SHP77 treated with DMSO at 0.1 percent for 48 hours (cell line): ENCODE measurements at regions not wholly inside any gene's neighbourhood (a gene's known extent, or its start where the extent isn't known, plus 50 kb on each side); places are given as distances from the start of the nearest gene placed in this dataset.
"Not testable (repeated sequence)": the region's sequence is repeated elsewhere in the genome, so short reads cannot be mapped to it uniquely, and the experiment has no call there.

ENCODE experiments used
- DNase-seq: peaks from one replicate; lab custom pipeline; 2025; lab: John Stamatoyannopoulos, UW

DNA sequence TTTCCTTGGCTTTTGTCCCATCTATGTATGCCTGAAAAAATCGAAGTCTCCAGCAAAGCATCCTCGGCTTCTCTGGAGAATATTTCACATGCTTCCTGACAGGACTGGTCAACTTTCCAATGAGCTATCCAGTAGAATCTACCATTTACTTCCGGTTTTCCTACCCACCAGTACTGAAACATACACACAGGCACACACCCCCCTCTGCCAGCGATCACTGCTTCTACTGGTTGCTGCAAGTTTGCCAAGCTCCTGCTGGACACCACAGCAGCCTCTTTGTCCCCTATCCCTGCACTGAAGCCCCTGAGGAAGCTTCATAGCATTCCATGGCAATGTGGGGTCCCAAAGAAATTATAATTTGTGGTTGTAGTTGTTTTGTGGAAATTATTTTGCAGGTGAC is 536.8 kb downstream of the MATN1 start:
- DNase-seq = no peak

DNA sequence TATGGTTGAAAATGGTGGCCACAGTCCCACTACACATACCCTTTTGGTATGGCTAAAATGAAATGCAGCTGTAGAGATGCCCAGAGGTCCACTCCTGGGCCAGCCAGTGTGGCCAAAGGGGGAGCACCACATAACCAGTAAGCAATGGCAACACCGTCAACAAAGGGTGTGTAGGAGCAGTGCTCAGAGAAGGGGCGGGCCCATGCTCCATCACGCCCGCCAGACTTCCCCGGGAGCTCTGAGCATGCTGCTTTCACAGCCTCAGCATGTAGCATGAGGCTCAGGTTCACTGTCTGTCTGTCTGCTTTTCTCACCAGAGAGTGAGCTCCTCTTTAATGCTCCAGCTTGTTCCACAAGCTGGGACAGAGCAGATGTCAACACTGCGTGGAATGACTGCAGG is 537.6 kb downstream of the MATN1 start:
- DNase-seq = no peak

DNA sequence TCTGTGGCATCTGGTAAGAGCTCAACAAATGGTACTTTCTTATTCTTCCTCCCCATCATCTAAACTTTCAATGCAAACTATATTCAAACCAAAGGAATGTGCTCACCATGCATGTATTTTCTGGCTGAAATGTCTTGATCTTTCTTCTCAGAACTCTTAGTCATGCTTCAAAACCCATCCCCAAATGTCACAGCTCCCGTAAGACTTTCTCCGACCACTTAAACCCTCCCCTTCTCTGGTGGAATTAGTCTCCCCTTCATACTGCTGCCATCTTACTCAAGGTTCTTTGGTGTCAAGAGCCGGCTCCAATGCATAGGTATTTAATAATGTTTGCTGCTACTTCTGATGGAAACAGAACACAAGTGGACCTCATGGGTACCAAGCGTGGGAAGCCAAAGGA is 538.1 kb downstream of the MATN1 start:
- DNase-seq = no peak

DNA sequence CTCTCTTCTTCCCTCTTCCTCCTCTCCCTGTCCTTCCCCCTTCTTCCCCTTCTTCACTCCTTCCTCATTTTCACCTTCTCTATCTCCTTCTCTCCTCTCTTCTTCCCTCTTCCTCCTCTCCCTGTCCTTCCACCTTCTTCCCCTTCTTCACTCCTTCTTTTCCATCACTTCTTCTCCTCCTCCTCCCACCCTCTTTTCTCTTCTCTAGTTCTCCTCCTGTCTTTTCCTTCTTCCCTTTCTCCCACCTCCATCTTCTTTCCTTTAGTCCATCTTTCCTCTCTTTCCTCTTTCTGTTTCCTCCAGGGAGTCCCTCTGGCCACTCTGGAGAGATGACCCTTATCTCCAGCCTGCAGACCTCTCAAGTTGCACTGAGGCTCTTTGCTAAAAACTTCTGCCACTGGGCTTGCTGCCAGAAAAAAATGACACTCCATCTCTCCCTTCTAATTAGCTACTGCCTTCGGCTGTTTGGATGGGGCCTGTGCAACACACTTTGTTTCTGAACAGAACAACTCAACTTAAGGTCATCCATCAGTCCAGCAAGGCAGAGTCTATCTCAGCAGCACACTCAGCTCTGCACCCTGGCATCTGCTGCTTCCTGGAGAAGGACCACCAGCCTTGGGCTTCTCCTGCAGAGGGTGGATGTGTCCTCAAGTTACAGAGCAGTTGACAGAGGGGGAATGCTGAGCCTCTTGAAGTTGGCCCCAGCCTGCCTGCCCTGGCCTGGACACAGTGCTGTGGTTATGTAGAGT is 538.8 kb downstream of the MATN1 start:
- DNase-seq = no peak

DNA sequence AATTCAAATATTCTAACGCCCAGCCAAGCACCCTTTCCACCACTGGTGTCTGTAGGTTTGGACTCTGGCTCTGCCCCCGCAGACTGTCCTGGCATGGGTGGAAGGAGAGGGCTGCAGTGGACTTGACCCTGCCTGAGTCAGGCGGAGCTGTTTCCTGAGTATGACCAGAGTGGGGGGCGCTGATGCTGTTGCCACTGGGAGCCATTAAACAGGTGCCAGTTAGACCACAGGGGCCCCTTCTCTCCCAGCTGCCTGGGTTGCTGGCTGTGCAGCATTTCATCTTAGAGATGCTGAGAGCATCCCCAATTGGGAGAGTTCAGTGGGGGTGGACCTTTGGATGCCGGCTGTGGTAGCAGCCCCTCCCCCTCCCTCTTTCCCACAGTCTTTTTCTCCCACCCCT is 539.5 kb downstream of the MATN1 start:
- no peak for DNase-seq

DNA sequence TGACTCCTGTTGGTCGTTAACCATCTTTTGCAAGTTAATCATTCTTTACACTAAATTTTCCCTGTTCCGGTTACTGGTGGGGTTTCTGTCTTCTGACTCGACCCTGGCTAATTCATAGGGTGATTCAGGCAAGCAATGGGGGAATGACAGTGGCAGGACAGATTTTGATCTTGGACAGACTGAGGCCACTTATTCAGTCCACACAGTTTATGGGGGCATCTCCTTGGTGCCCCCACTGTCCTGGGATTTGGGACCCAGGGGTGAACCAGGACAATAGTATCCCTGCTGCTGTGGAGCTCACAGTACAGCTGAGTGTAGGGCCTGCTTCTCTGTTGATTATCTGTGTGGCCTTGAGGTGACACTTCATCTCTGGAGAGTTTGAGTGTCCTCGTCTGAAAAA is 540.4 kb downstream of the MATN1 start:
- DNase-seq = no peak

DNA sequence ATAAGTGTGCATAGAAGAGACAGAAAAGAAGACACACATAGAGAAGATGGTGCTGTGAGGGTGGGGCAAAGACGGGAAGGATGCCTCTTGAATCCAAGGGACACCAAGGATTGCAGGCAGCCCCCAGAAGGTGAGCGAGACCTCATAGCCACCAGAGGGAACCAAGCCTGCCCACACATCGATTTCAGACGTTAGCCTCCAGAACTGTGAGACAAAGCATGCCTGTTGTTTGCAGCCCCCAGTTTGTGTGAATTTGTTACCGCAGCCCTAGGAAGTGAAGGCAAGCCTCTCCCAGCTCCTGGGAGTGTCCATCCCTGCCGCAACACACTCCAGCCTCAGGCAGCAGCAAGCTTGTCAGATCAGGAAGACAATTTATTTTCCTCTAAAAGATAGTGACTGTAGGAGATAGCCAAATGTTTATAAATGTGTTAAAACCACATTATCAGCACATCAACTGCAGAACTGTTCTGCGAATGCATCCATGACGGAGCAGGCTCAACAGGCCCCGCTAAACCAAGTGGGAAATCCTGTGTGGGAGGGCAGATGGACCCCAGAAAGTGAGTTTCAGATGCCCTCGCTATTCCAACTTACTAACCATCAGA is 543.3 kb downstream of the MATN1 start:
- no peak for DNase-seq

DNA sequence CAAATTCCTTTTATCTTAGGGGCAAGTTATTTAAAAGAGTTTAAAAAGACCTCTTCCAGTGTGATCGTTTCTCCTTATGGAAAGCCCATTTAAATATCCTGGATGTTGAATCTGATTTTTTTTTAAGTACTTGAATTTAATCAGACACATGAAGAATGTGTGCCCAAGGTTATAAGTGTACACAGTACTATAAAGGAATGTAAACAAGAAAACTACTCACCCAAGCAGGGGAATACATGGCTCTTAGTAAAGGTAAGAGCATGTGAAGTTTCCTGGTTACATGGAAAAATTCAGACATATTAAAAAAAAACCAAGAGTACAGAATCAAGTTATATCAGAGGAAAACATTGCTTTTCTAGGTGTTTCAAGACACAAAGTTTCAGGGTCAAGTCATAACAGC is 546.9 kb downstream of the MATN1 start:
- DNase-seq = no peak

DNA sequence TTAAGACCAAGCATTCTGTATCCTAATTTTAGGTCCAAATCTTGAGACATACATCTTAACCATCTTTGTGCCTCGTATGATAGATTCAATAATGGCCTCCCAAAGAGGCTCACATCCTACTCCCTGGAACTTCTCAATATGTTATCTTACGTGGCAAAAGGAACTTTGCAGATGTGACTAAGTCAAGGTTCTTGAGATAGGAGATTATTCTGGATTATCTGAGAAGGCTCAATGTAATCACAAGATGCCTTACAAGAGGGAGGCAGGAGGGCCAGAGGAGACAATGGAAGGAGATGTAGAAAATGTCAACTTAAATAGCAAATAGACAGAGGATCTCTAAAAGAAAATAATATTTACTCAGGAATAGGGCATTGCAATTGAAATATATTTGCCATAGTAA is 548.9 kb downstream of the MATN1 start:
- DNase-seq = no peak

DNA sequence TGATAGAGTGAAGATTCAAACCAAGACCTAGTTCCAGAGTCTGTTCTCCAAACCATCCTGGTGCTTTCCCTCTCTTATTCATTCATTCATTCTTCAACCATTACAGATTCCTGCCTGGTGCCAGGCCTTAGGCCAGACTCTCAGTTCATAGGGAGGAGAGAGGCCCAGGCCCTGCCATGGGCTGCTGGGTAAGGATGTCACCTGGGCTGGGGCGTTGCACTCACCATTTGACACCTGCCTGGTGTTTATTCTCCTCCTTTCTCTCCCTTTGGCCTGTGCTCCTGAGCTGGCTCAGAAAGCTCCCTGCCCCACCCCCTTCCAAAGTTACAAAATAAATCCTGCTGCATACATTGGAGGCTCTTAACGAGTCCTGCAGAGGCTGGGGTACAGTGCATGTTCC is 549.8 kb downstream of the MATN1 start:
- no peak for DNase-seq

DNA sequence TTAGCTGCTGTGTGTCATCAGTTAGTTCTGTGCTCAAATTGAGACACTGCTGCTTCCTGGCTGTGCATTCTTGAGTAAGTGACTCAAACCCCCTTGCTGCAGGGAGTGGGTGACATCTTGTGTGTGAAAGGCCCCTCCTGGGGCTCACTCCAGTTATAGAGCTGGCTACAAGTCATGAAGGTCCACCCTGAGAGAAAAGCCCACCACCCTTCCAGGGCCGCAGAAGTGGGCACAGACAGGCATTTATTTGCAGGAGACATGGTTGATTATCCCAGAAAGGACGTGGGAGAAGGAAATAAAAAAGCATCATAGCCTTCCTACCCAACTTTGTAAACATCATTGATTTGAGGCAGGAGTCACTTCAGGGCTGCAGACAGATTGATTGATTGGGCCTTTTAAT is 550.6 kb downstream of the MATN1 start:
- DNase-seq = no peak

DNA sequence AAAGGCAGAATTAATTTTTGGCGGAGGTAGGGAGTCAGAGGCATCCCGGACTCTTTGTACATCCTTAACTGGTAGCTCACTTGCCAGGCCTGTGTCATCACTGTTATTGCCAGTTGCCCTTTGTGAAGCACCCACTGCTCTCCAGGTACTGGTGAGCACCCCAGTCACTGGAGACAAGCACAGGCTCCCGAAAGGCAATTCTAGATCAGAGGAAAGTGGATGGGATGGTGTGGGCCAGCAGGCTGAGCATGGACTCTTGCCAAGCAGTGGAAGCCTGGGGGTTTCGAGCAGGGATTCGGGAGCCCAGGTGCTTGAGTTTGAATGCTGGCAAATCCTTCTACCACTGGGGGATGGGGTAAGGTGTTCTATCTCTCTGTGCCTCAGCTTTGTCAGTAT is 551.1 kb downstream of the MATN1 start:
- DNase-seq = no peak

DNA sequence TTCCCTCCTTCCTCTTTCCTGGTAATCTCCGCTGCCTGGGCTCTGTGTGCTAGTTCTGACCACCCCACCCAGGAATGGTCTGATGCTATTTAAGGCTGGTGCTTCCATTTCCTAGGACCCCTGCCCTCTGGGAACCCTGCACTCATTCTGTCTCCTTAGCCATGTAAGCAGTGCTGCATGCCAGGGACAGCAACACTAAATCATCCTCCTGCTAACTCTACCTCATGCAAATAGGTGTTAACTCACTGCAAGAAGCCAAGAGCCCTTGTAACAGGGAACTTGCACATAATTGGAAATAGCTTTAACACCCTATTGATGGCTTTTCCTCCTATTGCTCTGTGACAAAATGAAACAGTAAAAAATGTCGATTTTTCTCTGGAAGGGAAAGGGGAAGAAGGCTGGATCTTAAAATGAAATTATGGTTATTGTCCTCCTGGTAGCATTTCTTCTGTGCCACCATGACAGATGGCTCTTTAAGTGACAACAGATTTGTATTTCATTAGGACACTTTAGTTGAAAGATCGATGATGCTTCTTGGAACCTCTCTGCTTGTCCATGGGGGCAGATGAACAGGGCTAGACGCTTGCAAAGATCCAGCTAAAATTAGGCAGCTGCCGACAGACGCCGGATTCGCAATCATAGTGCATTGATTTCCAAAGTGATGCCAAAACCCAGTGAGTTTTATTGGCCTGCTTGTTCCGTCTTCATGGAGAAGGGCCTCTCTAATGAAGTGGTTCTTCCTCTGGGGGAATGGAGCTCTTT is 551.7 kb downstream of the MATN1 start:
- no peak for DNase-seq

DNA sequence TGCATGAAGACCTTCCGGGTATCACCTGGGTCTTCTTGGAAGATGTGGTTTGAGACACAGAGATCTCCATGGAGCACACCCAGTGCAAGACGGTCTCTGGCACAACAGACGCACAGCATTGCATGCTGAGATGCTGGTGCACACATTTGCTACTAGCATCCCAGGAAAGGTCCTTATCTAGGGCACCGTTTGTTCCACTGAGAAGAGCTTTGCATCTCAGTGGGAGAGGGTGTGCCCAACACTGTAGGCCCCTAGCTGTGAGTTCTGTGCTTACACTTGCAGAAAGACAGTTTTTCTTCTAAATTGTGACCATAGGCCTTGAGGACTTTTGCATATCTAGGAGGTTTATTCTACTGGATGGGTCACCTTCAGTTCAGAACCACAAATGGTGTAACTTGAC is 554.1 kb downstream of the MATN1 start:
- no peak for DNase-seq

DNA sequence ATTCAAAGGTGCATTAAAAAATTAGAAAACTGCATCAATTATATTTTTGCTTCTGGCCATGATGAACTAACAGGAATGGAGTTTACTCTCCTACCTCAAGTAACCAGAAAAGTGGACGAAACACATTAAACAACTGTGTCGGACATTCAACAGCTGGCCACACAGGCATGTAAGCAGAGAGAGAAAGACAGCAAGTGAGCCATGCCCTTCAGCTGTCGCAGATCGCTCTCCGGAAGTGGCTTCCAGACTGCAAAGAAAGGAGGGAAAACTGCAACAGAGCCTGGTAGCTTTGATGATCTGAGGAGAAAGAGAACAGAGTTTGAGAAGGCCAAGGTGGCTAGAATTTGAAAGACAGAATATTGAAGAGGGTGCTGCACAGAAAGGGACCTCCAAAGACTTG is 557.2 kb downstream of the MATN1 start:
- no peak for DNase-seq

DNA sequence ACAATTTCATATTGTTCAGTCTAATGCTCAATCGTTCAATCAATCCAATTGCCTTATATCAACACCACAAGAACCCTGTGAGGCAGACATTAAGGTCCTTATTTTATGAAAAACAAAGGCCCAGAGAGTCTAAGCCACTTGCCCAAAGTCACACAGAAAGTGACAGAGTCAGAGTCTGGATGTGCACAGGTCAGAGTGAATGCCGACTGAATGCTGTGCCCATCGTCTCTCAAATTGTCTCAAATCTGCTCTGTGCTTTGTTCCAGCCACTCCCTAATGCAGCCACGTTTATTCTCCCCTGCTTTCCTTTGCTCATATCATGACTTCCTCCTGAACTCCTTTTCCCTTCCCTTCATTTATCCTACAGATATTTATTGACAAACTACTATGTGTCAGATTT is 558.3 kb downstream of the MATN1 start:
- no peak for DNase-seq

DNA sequence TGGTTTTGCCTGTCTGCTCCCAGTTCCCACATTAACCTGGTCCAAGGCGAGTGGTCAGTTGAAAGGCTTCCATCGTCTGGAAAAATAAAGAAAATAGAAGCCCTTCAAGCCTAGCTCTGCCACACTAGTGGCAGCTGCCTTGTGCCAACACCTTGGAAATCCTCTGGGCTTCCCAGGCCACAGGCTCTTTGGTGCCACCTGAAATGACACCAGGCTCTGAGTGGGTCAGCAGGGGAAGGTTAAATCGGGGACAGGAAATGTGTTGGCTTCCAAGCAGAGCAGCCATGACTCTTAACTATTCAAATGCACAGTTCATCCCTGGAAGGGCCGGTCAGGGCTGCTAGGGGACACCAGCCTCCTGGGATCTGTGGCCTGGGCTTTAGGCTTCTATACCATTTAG is 558.7 kb downstream of the MATN1 start:
- no peak for DNase-seq

DNA sequence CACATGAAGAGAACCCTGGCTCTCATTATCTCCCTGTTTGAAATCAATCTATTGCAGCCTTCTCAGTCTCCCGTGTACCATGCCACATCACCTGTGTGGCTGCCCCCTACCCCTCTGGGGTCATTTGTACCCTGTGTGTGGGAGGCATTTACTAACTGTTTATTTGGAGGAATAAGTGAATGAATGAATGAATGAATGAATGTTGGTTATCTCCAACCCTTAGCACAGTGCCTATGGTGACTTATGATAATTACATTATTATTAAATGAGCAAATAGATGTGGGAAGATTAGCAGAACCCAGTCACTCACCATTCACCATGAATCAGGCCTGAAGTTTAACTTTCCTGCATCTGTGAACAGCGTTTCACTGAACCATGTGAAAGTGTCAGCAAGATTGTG is 560.8 kb downstream of the MATN1 start:
- no peak for DNase-seq

DNA sequence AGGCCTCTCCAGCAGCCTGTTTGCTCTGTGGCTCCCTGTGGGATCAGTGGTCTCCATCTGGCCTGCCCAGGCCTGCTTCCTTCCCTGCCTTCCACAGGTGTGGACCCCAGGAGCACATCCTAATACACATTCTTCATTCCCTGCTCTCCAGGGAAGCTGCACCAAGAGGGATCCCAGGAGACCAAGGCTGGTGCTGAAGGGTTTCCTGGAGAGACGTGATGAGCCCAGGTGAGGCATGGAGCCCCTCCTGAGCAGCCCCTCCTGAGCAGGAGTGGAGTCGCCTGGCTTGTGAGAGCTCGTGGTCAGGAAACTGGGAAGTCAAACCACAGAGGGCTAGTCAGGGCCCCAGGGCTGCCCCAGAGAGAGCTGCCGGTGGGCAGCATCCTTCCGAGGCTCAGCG is 561.4 kb downstream of the MATN1 start:
- no peak for DNase-seq

DNA sequence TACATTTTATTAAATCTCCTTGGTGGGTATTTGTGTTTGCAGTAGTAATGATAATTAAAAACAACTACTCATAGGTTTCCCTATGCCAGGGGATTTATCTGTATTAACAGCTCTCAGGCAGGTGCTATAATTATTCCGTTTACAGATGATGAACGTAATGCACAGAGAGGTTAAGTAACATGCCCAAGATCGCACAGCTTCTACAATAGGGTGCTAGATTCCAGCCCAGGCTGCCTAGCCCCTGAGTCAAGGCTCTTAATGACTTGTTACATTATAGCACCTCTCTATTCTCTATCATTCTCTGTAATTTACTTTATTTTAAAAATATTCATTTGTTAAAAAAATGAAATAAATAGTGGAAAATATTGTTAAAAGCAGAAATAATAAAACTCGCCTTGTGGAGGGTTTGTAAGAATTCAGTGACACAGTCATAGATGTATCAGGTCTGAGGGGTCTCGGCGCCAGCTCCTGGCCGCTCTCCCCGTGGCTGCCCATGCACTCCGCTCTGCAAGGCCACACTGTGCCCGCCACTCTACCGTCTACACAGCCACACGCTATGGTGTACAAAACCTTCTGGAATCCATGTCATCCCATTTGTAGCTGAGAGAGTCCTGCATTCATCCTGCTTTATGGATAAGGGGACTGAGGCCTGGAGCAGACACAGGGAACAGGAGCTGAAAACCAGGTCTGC is 562.2 kb downstream of the MATN1 start:
- no peak for DNase-seq

DNA sequence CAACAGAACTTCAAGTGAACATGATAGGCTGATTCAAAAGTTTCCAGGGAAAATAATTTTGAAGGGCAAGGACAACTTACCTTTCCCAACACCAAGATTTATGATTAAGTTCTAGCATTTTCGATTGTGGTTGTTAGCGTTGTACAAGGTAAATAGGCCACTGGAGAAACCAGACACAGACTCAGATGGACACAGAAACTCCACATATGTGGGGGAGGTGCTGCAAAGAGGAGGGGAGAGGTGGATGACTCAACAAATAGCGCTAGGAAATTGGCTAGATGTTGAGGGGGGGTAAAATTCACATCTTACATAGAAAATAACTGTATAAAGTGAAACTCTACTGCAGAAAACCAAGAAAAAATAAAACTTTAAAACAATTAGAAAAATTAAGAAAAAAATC is 564.4 kb downstream of the MATN1 start:
- no peak for DNase-seq

DNA sequence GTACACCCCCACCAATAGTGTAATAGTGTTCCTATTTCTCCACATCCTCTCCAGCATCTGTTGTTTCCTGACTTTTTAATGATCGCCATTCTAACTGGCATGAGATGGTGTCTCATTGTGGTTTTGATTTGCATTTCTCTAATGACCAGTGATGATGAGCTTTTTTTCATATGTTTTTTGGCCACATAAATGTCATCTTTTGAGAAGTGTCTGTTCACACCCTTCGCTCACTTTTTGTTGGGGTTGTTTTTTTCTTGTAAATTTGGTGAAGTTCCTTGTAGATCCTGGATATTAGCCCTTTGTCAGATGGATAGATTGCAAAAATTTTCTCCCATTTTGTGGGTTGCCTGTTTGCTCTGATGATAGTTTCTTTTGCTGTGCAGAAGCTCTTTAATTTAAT is 567.7 kb downstream of the MATN1 start:
- DNase-seq = not testable (repeated sequence)

DNA sequence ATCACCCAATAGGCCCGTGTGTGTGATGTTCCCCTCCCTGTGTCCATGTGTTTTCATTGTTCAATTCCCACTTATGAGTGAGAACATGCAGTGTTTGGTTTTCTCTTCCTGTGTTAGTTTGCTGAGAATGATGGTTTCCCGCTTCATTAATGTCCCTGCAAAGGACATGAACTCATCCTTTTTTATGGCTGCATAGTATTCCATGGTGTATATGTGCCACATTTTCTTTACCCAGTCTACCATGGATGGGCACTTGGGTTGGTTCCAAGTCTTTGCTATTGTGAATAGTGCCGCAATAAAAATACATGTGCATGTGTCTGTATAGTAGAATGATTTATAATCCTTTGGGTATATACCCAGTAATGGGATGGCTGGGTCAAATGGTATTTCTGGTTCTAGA is 568.1 kb downstream of the MATN1 start:
- DNase-seq = not testable (repeated sequence)
